T-helper 2 cell treated with Interferon-gamma antibody and Interleukin-4, amounts not matched to agents 5 μg/mL and 100 μg/mL, for 36 hours (primary cell): ENCODE measurements at regions not wholly inside any gene's neighbourhood (a gene's known extent, or its start where the extent isn't known, plus 50 kb on each side); places are given as distances from the start of the nearest gene placed in this dataset.

Source experiments
- DNase-seq: peaks from one replicate; pipeline ENCODE4 v3.0.0; 2021; ENCODE audit warnings: low spot score
- H3K27ac Mint-ChIP-seq: one replicate; pipeline ENCODE4 v1.8.0; 2021; ENCODE audit warnings: mild to moderate bottlenecking, mixed read lengths
- H3K27me3 Mint-ChIP-seq: one replicate; pipeline ENCODE4 v1.8.0; 2021; ENCODE audit warnings: low read depth, mixed read lengths
- H3K36me3 Mint-ChIP-seq: one replicate; pipeline ENCODE4 v1.8.0; 2021; ENCODE audit warnings: low read depth, mixed read lengths
- H3K4me1 Mint-ChIP-seq: one replicate; pipeline ENCODE4 v1.8.0; 2021; ENCODE audit warnings: low read depth, mixed read lengths
- H3K4me3 Mint-ChIP-seq: one replicate; pipeline ENCODE4 v1.8.0; 2022; ENCODE audit warnings: mild to moderate bottlenecking, moderate library complexity, mixed read lengths
- H3K9me3 Mint-ChIP-seq: one replicate; pipeline ENCODE4 v1.8.0; 2021; ENCODE audit warnings: mixed read lengths

DNA sequence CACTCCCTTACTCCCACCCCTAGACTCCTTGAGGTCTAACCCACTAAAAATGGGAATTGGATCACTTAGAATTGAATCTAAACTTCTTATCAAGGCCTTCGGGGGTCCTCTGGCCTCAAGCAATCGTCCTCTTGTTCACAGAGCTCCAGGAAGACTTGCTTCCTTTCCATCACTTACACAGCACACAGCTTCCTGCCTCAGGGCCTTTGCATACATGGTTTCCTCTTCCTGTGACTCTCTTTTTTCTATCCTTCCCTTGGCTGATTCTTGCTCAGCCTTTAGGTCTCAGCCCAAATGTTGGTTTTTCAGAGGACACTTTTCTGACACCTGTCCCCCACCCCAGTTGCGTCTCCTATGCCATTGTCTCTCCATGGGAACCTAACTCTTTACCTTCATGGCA, 50.0 kb upstream of the ALDH1B1 start:
- Mint-ChIP-seq H3K36me3 (no peaks in the 10 kb centered on the region), H3K4me1 (peaks cover 4% of the 10 kb centered on the region), H3K27me3 (peaks cover 3% of the 10 kb centered on the region), H3K9me3 (no peaks in the 10 kb centered on the region), H3K27ac (no peak overlapping the region), H3K4me3 (no peak overlapping the region)
- DNase-seq: no peak

DNA sequence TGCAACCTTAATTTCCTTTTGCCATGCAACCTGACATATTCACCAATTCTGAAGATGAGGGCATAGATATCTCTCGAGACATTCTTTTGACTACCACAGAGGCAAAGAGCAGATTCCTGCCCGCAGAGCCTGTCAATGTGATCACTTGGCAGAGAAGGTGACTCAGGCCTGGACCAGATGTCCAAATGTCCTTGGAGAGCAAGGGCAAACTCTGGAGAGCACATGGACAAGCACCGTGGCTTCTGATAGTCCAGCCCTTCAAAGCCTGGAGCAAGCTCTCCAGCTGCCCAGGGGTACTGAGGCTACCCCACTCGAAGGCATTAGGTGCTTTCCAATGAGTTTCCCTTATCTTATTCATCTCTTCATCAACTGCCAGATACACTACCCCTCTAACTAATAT, 50.4 kb upstream of the ALDH1B1 start:
- no peak for DNase-seq
- Mint-ChIP-seq H3K4me1 (peaks cover 4% of the 10 kb centered on the region), H3K27ac (no peak overlapping the region), H3K4me3 (no peak overlapping the region), H3K27me3 (peaks cover 2% of the 10 kb centered on the region), H3K9me3 (no peaks in the 10 kb centered on the region), H3K36me3 (no peaks in the 10 kb centered on the region)

DNA sequence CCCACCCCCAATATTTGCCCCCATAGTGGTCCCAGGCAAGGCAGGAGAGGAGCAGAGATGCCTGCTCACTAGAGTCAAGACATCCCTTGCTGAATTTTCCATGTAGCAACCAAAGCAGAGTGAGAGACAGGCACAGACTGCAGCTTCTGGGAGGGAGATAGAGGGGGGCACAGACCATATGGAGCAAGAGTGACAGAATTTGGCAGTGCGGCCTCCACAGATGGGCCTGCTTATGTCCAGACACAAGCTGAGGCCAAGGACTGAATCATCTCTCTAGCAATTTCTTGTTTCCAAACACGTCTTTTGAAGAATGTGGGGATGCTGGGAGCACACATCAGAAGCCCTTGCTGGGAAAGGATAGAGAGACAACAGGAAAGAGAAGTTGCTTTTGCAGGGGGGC, 53.0 kb upstream of the ALDH1B1 start:
- Mint-ChIP-seq H3K9me3 (no peaks in the 10 kb centered on the region), H3K27ac (no peak overlapping the region), H3K4me3 (no peak overlapping the region), H3K27me3 (peaks cover 2% of the 10 kb centered on the region), H3K36me3 (no peaks in the 10 kb centered on the region), H3K4me1 (peaks cover 4% of the 10 kb centered on the region)
- DNase-seq: no peak

DNA sequence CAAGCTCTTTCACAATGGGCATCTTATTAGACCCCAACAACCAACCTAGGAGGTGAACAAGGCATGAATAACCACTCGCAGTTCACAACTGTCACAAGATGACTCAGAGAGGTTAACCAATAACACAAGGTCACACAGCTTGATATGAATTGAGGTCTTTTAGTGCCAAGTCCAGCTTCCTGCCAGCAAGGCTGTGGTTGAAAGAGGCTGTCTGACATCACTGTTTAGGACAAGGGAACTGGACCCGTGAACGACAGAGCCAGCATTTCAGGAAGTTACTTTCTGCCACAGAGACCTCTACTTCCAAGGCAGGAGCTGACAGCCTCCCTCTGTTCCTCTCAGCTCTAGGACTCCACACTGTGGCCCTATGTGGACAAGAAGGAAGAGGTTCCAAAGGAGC, 53.4 kb upstream of the ALDH1B1 start:
- Mint-ChIP-seq H3K4me3 (no peak overlapping the region), H3K36me3 (no peaks in the 10 kb centered on the region)
- no peak for DNase-seq

DNA sequence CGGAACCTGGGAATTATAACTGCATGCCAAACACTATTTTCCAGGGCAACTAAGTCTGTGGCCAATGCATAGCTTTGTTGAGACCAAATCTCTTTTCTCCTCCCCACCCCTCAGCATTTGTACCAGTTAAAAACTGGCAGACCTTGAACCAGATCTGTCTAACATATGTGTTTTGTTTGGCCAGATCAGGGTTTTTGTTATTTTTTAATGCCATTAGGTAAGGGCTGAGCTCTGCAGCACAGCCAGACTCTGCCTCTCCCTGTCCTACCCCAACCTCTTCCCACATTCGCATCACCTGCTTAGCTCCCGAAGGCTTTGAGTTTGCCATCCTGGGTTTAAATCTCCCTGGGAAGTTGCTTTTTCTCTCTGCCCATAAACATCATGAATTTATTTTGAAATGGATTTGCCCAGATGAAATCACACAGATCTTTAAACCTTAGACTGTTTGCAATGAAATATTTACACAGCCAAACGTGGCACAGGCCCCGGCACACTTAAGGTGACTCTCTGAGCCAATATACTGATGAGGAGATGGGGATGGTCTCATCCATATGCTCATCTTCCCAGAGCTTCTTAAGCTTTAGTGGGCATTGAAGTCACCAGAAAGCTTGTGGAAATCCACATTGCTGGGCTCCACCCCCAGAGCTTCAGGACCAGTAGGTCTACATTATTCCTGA, 54.0 kb upstream of the ALDH1B1 start:
- DNase-seq: no peak
- H3K9me3 Mint-ChIP-seq: no peaks in the 10 kb centered on the region
- H3K36me3 Mint-ChIP-seq: no peaks in the 10 kb centered on the region
- peaks cover 2% of the 10 kb centered on the region for H3K27me3 Mint-ChIP-seq
- no peak overlapping the region for H3K4me3 Mint-ChIP-seq
- H3K4me1 Mint-ChIP-seq: peaks cover 4% of the 10 kb centered on the region
- H3K27ac Mint-ChIP-seq: no peak overlapping the region

More for the DNA sequence above, 53.4 kb upstream of the ALDH1B1 start:
- no peak overlapping the region for H3K27ac Mint-ChIP-seq
- peaks cover 2% of the 10 kb centered on the region for H3K27me3 Mint-ChIP-seq
- H3K9me3 Mint-ChIP-seq: no peaks in the 10 kb centered on the region
- peaks cover 4% of the 10 kb centered on the region for H3K4me1 Mint-ChIP-seq

DNA sequence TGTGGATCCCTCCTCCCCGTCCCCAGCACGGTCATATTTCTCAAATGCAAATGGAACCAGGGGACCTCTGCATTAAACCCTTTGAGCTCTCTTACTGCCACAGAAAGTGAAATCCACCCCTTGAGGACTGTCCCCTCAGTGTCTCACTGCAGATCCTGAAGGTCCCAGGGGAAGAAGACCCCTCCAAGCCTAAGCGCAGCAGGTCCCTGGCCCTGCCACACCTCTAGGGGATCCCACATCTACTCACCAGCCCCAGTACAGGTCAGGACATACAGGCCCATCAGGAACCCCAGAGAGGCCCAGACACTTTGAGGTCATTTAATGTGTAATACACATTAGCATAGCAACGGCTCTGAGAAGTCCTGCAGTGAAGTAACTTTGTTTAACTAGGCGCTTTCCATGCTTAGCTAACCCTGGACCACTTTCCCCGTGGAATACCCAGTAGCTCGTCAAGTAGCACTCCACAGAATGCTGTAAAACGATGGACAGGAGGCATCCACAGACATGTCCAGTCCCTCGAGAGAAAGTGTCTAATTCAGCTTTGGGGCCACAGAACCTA, 54.7 kb upstream of the ALDH1B1 start:
- Mint-ChIP-seq H3K9me3 (no peaks in the 10 kb centered on the region), H3K36me3 (no peaks in the 10 kb centered on the region), H3K27me3 (peaks cover 2% of the 10 kb centered on the region), H3K4me3 (no peak overlapping the region), H3K27ac (no peak overlapping the region), H3K4me1 (peaks cover 4% of the 10 kb centered on the region)
- no peak for DNase-seq

DNA sequence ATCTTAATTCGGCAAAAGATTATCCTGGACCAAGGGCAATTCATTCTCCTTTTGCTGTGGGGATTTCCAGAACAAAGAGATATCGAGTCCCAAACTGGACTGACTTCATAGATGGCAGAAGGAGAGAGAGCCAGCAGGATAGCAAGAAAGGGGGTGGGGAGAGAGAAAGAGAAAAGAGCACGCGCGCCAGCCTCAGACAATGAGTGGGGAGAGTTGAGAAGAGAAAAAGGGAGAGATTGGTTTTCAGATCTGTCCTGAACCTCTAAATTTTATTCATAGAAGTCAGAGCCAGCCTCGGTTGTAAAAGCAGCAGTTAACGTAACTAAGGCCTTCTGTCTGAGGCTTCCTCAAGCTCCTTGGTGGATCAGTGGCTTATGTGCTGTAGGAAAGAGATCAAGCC, 55.3 kb upstream of the ALDH1B1 start:
- peaks cover 4% of the 10 kb centered on the region for H3K4me1 Mint-ChIP-seq
- no peak overlapping the region for H3K4me3 Mint-ChIP-seq
- H3K36me3 Mint-ChIP-seq: no peaks in the 10 kb centered on the region
- no peaks in the 10 kb centered on the region for H3K9me3 Mint-ChIP-seq
- peaks cover 2% of the 10 kb centered on the region for H3K27me3 Mint-ChIP-seq
- no peak overlapping the region for H3K27ac Mint-ChIP-seq
- no peak for DNase-seq

DNA sequence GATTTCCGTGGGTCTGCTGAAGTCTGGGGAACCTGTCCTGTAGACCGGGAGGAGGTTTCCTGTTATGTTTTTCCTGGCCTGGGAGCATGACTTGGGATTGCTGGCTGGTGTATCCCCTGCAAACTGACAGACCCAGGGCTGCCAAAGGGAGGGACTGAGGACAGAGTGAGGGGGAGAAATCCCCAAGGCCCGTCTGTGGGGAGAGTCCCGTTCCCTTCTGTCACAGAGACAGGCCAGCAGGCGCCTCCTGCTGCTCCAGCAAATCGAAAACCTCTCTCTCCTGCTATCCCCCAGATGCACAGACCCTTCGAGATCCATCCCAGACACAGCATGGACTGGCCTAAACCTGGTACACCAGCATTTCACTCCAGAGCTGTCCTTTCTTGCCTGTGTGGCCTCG, 56.2 kb upstream of the ALDH1B1 start:
- no peak overlapping the region for H3K4me3 Mint-ChIP-seq
- peaks cover 4% of the 10 kb centered on the region for H3K4me1 Mint-ChIP-seq
- H3K36me3 Mint-ChIP-seq: no peaks in the 10 kb centered on the region
- no peak overlapping the region for H3K27ac Mint-ChIP-seq
- H3K27me3 Mint-ChIP-seq: peaks cover 2% of the 10 kb centered on the region
- DNase-seq: no peak
- H3K9me3 Mint-ChIP-seq: no peaks in the 10 kb centered on the region

DNA sequence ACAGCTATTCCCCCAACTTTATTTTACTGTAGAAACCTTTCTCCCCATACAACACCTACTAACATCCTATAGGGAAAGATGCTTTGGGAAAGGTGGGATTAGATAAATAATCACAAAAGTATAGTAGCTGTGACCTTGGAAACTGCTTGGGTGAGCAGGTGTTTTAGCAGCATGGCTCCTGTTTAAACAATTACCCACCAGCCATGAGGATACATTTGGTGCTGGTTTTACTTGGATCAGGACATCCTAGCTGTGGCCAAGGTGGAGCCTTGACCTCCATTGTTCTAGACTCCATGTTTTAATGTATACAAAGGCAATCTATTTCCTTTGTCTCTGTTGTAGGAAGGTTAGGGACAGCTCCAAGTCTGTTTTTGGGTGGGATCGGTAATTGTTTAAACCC, 56.8 kb upstream of the ALDH1B1 start:
- no peaks in the 10 kb centered on the region for H3K9me3 Mint-ChIP-seq
- H3K27ac Mint-ChIP-seq: no peak overlapping the region
- H3K27me3 Mint-ChIP-seq: peaks cover 2% of the 10 kb centered on the region
- peaks cover 4% of the 10 kb centered on the region for H3K4me1 Mint-ChIP-seq
- no peak overlapping the region for H3K4me3 Mint-ChIP-seq
- no peaks in the 10 kb centered on the region for H3K36me3 Mint-ChIP-seq
- DNase-seq: no peak

DNA sequence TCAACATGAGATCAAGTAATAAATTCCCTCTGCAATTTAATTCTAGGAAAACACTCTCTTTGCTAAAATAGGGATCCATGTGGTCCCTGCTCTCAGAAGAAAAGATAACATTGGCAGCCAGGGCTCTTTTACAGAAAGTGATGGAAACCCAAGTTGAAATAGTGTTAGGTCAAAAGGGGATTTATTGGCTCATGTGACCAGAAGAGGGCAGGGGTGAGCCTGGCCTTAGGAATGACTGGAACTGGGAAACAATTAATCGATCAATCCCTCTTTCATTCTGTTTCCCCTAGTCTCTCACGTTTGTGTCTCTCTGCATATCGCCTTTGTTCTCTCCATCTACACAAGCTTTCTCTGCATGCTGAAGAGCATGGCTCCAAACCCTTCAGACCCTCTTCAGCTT, 58.3 kb upstream of the ALDH1B1 start:
- no peak for DNase-seq
- Mint-ChIP-seq H3K36me3 (no peaks in the 10 kb centered on the region), H3K27me3 (no peaks in the 10 kb centered on the region), H3K4me1 (peaks cover 4% of the 10 kb centered on the region), H3K4me3 (no peak overlapping the region), H3K9me3 (no peaks in the 10 kb centered on the region), H3K27ac (no peak overlapping the region)

DNA sequence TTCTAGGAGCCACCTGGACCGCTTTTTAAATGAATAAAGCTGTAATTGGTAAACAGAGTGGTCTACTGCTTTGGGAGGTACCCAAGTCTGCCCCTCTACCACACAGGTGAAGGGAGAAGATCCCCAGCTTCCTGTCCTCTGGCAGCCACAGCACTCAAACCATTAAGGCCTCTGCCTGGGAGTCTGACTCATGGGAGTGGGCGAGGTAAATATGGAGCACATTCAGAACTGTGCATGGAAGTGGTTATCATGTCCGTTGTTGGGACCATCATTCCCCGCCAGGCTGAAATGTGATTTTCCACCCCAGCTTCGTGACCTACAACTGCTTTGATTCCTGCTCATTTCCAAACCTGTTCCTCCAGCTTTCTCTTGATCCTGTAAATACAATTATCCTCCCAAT, 59.5 kb upstream of the ALDH1B1 start:
- no peaks in the 10 kb centered on the region for H3K9me3 Mint-ChIP-seq
- H3K27me3 Mint-ChIP-seq: no peaks in the 10 kb centered on the region
- no peak for DNase-seq
- H3K36me3 Mint-ChIP-seq: no peaks in the 10 kb centered on the region
- no peak overlapping the region for H3K27ac Mint-ChIP-seq
- H3K4me1 Mint-ChIP-seq: no peaks in the 10 kb centered on the region
- no peak overlapping the region for H3K4me3 Mint-ChIP-seq

DNA sequence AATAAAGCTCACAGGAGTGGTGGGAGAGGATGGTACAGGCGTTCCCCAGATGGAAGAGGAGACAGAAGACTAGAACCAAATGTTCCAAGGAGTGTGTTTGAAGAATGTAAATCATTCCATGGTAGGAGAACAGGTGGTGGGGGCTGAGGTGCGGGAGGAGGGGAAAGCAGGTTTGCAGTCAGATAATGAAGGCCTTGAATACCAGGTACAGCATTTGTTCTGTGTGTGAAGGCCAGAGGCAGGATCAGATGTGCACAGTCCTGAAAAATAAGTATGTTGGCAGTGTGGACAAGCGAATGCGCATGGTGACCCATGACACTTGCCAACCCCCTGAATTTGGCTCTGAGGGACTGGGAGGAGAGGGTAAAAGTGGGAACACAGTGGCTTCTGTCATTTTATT, 59.9 kb upstream of the ALDH1B1 start:
- H3K4me1 Mint-ChIP-seq: no peaks in the 10 kb centered on the region
- H3K27me3 Mint-ChIP-seq: no peaks in the 10 kb centered on the region
- no peaks in the 10 kb centered on the region for H3K9me3 Mint-ChIP-seq
- no peak for DNase-seq
- H3K4me3 Mint-ChIP-seq: no peak overlapping the region
- no peaks in the 10 kb centered on the region for H3K36me3 Mint-ChIP-seq
- no peak overlapping the region for H3K27ac Mint-ChIP-seq

DNA sequence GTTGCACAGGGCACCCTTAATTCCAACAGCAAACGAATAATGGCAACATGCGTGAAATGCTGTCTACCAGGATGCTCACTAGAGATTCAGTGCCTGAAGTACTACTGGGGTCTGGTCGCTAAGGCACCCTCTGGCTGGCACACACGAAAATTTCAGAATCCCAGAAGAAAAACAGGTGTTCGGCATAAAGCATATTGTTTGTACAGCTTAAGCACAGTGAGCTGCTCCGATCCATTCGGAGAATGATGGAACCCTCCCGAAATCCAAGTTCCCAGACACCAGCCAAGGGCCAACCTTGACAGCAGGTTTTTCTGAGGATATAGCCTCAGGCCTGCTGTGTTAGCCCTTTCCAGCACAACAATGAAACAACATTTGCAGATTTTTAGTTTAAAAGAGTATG, 61.4 kb upstream of the ALDH1B1 start:
- DNase-seq: no peak
- H3K27ac Mint-ChIP-seq: no peak overlapping the region
- no peaks in the 10 kb centered on the region for H3K4me1 Mint-ChIP-seq
- H3K27me3 Mint-ChIP-seq: no peaks in the 10 kb centered on the region
- no peaks in the 10 kb centered on the region for H3K36me3 Mint-ChIP-seq
- H3K9me3 Mint-ChIP-seq: no peaks in the 10 kb centered on the region
- no peak overlapping the region for H3K4me3 Mint-ChIP-seq

DNA sequence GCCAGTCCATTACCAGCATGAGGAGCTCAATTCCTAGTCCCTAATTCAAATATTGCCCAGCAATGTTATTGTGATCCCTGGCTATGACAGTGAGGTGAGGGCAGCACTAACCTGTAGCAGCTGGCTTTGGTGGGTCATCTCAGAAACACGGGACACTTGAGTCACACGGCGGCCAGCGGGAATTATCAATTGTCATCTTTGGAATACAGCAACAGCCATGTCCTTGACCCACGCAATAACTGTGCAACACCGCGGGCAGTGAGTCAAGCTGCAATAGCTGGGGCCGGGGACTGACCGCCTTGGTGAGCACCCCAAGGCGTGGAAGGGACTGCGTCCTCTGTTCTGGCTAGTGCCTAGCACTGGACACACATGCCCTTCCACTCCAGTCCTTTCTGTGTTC, 62.5 kb upstream of the ALDH1B1 start:
- DNase-seq: no peak
- no peaks in the 10 kb centered on the region for H3K4me1 Mint-ChIP-seq
- no peaks in the 10 kb centered on the region for H3K27me3 Mint-ChIP-seq
- H3K36me3 Mint-ChIP-seq: no peaks in the 10 kb centered on the region
- H3K27ac Mint-ChIP-seq: no peak overlapping the region
- H3K9me3 Mint-ChIP-seq: no peaks in the 10 kb centered on the region
- no peak overlapping the region for H3K4me3 Mint-ChIP-seq

DNA sequence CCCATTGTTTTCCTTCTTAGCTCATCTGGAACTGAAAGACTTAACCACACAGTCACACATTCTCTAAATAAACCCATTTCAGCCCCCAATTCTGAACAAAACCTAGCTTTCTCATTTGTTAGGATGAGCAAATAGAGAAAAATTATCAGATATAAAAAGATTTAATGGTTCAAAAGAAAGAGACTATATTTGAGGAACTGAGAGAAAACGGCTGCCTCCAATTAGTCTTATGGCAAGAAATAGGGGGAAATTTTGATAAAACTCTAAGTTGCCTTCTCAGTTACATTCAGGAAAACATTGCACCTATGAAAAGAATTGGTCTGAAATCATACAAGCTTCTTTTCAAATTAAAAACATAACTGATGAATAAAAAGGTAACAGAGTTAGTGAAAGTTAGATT, 63.7 kb upstream of the ALDH1B1 start:
- no peak for DNase-seq
- Mint-ChIP-seq H3K9me3 (no peaks in the 10 kb centered on the region), H3K27me3 (no peaks in the 10 kb centered on the region), H3K4me3 (no peak overlapping the region), H3K36me3 (no peaks in the 10 kb centered on the region), H3K4me1 (no peaks in the 10 kb centered on the region), H3K27ac (no peak overlapping the region)
